K562 (cell line): ENCODE measurements at regions not wholly inside any gene's neighbourhood (a gene's known extent, or its start where the extent isn't known, plus 50 kb on each side); places are given as distances from the start of the nearest gene placed in this dataset.

ENCODE experiments used
- CEBPB ChIP-seq: fragments of 450-650 bp; IDR thresholded peaks from 2 replicates; pipeline ENCODE4 v1.6.1; 2016; ENCODE audit warnings: missing genetic modification characterization, missing compliant biosample characterization
- CREB1 ChIP-seq, 2 experiments: sonication (generic) in 1 of 2; formaldehyde crosslinking in 1 of 2; IDR thresholded peaks; 2 replicates each; pipeline versions ENCODE4 v1.6.1 to v1.8.0; 2012 to 2022; ENCODE audit warnings: inconsistent platforms in 1 of 2, mild to moderate bottlenecking in 1 of 2, missing genetic modification reagents in 1 of 2, moderate library complexity in 1 of 2
- DEAF1 ChIP-seq: fragments of 450-650 bp; formaldehyde crosslinking; IDR thresholded peaks from 2 replicates; pipeline ENCODE4 v1.4.0; 2020; ENCODE audit warnings: mild to moderate bottlenecking, moderate library complexity
- HMGN3 ChIP-seq: IDR thresholded peaks from 2 replicates; pipeline ENCODE4 v1.6.1; 2011; ENCODE audit warnings: borderline replicate concordance, low read depth, mild to moderate bottlenecking, mixed read lengths, low read length; ENCODE audit not compliant: insufficient read length; ENCODE audit errors: extremely low read depth
- MBD1 ChIP-seq: fragments of 250-450 bp; sonication (Bioruptor Pico); IDR thresholded peaks from 2 replicates; pipeline ENCODE4 v1.8.0; 2022; ENCODE audit warnings: inconsistent platforms
- NR1H2 ChIP-seq: sonication (generic); formaldehyde crosslinking; IDR thresholded peaks from 2 replicates; pipeline ENCODE4 v1.4.0; 2020; ENCODE audit warnings: mild to moderate bottlenecking, missing genetic modification reagents
- PHB2 ChIP-seq: fragments of 450-650 bp; IDR thresholded peaks from 2 replicates; pipeline ENCODE4 v1.6.1; 2017; ENCODE audit warnings: low read depth
- POU5F1 ChIP-seq: fragments of 150-350 bp; IDR thresholded peaks from 2 replicates; pipeline ENCODE4 v1.6.1; 2014; ENCODE audit warnings: borderline replicate concordance, low read length, low read depth, mild to moderate bottlenecking; ENCODE audit not compliant: partially characterized antibody
- RREB1 ChIP-seq: fragments of 250-450 bp; sonication (Bioruptor Pico); IDR thresholded peaks from 2 replicates; pipeline ENCODE4 v1.4.0; 2020
- SMARCB1 ChIP-seq: IDR thresholded peaks from 2 replicates; pipeline ENCODE4 v1.6.1; 2011; ENCODE audit warnings: improper control_type of control experiment, low read depth; ENCODE audit not compliant: insufficient read length
- SMARCE1 ChIP-seq: fragments of 450-650 bp; IDR thresholded peaks from 2 replicates; pipeline ENCODE4 v1.7.1; 2016; ENCODE audit warnings: mild to moderate bottlenecking
- ZBTB12 ChIP-seq: fragments of 250-450 bp; sonication (Bioruptor Pico); IDR thresholded peaks from 2 replicates; pipeline ENCODE4 v1.4.0; 2020
- ZBTB5 ChIP-seq: fragments of 450-650 bp; IDR thresholded peaks from 2 replicates; pipeline ENCODE4 v1.6.1; 2017; ENCODE audit warnings: antibody characterized with exemption
- ZNF124 ChIP-seq: sonication (generic); formaldehyde crosslinking; IDR thresholded peaks from 2 replicates; pipeline ENCODE4 v1.8.1; 2022; ENCODE audit warnings: missing genetic modification reagents
- ZNF239 ChIP-seq: fragments of 250-450 bp; sonication (Bioruptor Pico); IDR thresholded peaks from 2 replicates; pipeline ENCODE4 v1.4.0; 2020; ENCODE audit warnings: mild to moderate bottlenecking
- ZNF766 ChIP-seq: fragments of 200-800 bp; sonication (Bioruptor generic); conservative IDR thresholded peaks from 2 replicates; pipeline ENCODE4 v1.6.1; 2016; ENCODE audit warnings: missing genetic modification characterization, missing compliant biosample characterization
- ZNF785 ChIP-seq: fragments of 250-450 bp; sonication (Bioruptor Pico); IDR thresholded peaks from 2 replicates; pipeline ENCODE4 v1.4.0; 2020; ENCODE audit warnings: mild to moderate bottlenecking
- ZSCAN29 ChIP-seq: fragments of 450-650 bp; IDR thresholded peaks from 2 replicates; pipeline ENCODE4 v1.6.1; 2017

- TF ChIP-seq MBD1 (CRISPR knock-in tag) = no peak
- TF ChIP-seq POU5F1 = no peak
- no peak for TF ChIP-seq ZNF785 (CRISPR knock-in tag)
- TF ChIP-seq ZNF766 = no peak
- TF ChIP-seq CEBPB (tag) = no peak
- no peak for TF ChIP-seq ZNF239 (CRISPR knock-in tag)
- no peak for TF ChIP-seq DEAF1 (CRISPR knock-in tag)
- no peak for TF ChIP-seq HMGN3
- TF ChIP-seq SMARCE1 = peak; percentile 83
- no peak for TF ChIP-seq ZSCAN29
- no peak for TF ChIP-seq ZNF124 (CRISPR knock-in tag)
- TF ChIP-seq SMARCB1 = no peak
- no peak for TF ChIP-seq CREB1 (IDR thresholded peaks at IDR 0.05)
- no peak for TF ChIP-seq CREB1 (CRISPR knock-in tag; IDR thresholded peaks at IDR 0.05)
- no peak for TF ChIP-seq RREB1 (CRISPR knock-in tag)
- TF ChIP-seq NR1H2 (CRISPR knock-in tag) = no peak
- no peak for TF ChIP-seq PHB2
- no peak for TF ChIP-seq ZBTB12 (CRISPR knock-in tag)
- no peak for TF ChIP-seq ZBTB5
Measured at GRCh38 chr18:55119434-55119833, 160.2 kb upstream of the CCDC68 start (continued).
